Ascending aorta (tissue), 2 donors: ENCODE measurements at regions not wholly inside any gene's neighbourhood (a gene's known extent, or its start where the extent isn't known, plus 50 kb on each side); places are given as distances from the start of the nearest gene placed in this dataset.

Experiments used
- DNase-seq, 2 donors: peaks; one replicate each; pipeline ENCODE4 v3.0.0-alpha.2; 2019; ENCODE audit warnings: low spot score in 2 of 2
- H3K27ac ChIP-seq, 2 donors: fragments of 200-600 bp; sonication (generic); one replicate each; pipeline ENCODE4 v1.5.1; 2016 to 2017; ENCODE audit warnings: mild to moderate bottlenecking in 1 of 2
- H3K27me3 ChIP-seq: fragments of 200-600 bp; sonication (generic); one replicate; pipeline ENCODE4 v1.5.1; 2017
- H3K36me3 ChIP-seq, 2 donors: fragments of 200-600 bp; sonication (generic); one replicate each; pipeline ENCODE4 v1.5.1; 2016
- H3K4me1 ChIP-seq, 2 donors: fragments of 200-600 bp; sonication (generic); one replicate each; pipeline ENCODE4 v1.5.1; 2016 to 2017; ENCODE audit warnings: mild to moderate bottlenecking in 1 of 2
- H3K4me3 ChIP-seq, 2 donors: fragments of 200-600 bp; sonication (generic); one replicate each; pipeline ENCODE4 v1.5.1; 2016 to 2017; ENCODE audit warnings: mild to moderate bottlenecking in 1 of 2
- H3K9me3 ChIP-seq, 2 donors: fragments of 200-600 bp; sonication (generic); one replicate each; pipeline ENCODE4 v1.5.1; 2016
- intact Hi-C: fragments of 100-400 bp; cut with DNase I; formaldehyde crosslinking; loops from one replicate; pipeline ENCODE4 v1.15.1; 2023
- TF ChIP-seq, protein P1 (sequence below), 3 experiments: fragments of 200-600 bp in 2 of 3; fragments of 450-650 bp in 1 of 3; sonication (generic) in 2 of 3; IDR thresholded peaks; one replicate each; pipeline ENCODE4 v1.5.1; 2016 to 2019; ENCODE audit warnings: antibody characterized with exemption in 3 of 3, mild to moderate bottlenecking in 1 of 3, moderate library complexity in 1 of 3

DNA sequence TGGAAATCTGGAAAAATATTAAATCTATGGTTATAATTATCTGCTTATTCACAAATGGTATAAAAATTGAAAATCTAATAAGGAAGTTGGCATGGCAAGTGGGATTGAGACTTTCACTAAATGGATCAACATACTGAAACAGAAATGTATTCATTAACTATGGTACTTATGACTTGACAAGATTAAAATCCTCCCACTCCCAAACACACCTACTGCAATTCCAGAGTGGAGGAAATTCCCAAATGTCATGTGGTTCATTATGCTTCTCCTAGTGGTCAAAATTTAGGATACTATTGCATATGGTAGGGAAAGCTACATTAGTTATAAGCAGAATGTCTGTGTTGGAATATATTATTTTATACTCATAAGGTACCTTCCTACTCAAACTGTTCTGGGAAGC is 265.3 kb upstream of the PRICKLE1 start:
- TF ChIP-seq, protein P1, sequence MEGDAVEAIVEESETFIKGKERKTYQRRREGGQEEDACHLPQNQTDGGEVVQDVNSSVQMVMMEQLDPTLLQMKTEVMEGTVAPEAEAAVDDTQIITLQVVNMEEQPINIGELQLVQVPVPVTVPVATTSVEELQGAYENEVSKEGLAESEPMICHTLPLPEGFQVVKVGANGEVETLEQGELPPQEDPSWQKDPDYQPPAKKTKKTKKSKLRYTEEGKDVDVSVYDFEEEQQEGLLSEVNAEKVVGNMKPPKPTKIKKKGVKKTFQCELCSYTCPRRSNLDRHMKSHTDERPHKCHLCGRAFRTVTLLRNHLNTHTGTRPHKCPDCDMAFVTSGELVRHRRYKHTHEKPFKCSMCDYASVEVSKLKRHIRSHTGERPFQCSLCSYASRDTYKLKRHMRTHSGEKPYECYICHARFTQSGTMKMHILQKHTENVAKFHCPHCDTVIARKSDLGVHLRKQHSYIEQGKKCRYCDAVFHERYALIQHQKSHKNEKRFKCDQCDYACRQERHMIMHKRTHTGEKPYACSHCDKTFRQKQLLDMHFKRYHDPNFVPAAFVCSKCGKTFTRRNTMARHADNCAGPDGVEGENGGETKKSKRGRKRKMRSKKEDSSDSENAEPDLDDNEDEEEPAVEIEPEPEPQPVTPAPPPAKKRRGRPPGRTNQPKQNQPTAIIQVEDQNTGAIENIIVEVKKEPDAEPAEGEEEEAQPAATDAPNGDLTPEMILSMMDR (IDR thresholded peaks at IDR 0.05): no peak
- H3K27me3 ChIP-seq: no peaks in the 10 kb centered on the region
- H3K36me3 ChIP-seq: no peaks in the 10 kb centered on the region
- H3K4me1 ChIP-seq: no peaks in the 10 kb centered on the region
- DNase-seq: no peak
- H3K9me3 ChIP-seq: no peaks in the 10 kb centered on the region
- intact Hi-C loops: no loop called here
- no peak overlapping the region for H3K27ac ChIP-seq
- H3K4me3 ChIP-seq: no peak overlapping the region

DNA sequence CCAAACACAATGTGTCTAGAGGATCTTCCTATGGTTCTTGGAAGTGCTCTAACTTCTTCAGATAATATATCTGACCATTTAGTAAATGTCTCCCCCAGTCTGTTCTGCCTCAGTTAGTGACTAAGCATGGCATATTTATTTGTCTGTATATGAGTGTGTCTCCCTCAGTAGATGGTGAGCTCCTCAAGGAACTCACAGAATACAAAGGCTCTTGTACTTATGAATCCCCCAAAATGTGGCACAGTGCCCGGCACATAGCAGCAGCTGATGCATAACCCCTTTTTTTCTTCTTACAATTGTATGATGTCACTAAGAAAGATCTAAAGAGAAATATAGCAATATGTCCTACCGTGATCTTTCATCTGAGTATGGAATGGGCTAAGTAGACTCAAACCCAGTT is 264.7 kb upstream of the PRICKLE1 start:
- H3K4me1 ChIP-seq: no peaks in the 10 kb centered on the region
- intact Hi-C loops: no loop called here
- H3K27ac ChIP-seq: no peak overlapping the region
- H3K9me3 ChIP-seq: no peaks in the 10 kb centered on the region
- no peaks in the 10 kb centered on the region for H3K27me3 ChIP-seq
- H3K36me3 ChIP-seq: no peaks in the 10 kb centered on the region
- no peak overlapping the region for H3K4me3 ChIP-seq
- no peak for DNase-seq
- TF ChIP-seq, protein P1 (IDR thresholded peaks at IDR 0.05): no peak

DNA sequence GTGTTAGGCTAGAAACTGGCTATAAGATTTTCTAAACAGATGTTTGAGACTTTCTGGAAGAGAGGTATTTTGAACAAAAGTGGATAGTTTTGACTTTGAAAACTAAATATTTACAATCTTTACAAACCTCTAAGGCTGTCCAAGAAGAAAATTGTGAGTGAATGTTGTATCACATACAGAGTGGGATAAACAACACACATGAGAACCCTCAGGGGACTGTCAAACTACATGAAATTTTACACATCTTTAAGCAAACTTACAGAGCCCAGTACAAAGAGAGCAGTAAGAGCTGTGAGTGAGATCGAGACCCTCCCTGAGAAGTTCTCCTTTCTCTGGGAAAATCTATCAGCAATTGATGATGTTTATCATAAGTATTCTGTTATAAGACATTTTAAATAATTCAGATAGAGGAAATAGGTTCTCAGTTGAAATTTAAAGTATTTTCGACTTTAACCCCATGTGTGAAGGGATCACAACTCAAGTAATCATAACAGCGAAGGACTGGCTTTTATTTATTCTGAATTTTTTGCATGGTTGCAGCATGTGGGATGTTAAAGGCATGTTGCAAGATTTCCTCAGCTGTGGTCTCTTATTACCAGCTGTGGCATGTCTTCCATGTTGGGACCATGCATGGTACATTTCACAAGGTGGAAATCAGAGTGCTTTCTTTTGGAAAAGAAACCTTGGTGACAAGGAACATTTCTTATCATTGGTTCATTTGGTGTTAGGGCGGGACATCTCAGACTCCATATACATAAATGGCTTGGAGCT is 264.0 kb upstream of the PRICKLE1 start:
- Histone ChIP-seq H3K4me3 (no peak overlapping the region), H3K36me3 (no peaks in the 10 kb centered on the region), H3K9me3 (no peaks in the 10 kb centered on the region), H3K4me1 (no peaks in the 10 kb centered on the region), H3K27ac (no peak overlapping the region), H3K27me3 (no peaks in the 10 kb centered on the region)
- TF ChIP-seq, protein P1 (IDR thresholded peaks at IDR 0.05): no peak
- intact Hi-C loops: no loop called here
- no peak for DNase-seq

DNA sequence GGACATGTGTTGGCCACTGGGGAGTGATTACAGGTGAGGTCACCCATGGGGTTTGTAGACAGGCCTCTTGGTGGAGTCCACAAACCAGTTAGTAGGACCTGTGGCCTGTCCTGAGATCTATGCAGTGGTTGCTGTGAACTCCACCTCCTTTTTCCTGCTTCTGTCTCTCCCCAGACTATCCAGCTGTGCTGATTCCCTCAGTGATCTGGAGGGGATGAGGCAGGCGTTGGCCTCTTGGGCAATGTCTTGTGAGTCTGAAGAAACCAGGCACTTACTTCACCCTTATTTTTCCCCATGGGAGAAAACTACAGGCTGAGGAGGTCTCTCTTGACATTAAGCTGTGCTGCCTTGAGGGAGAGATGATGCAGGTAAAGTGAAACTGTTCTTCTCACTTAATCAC is 257.2 kb upstream of the PRICKLE1 start:
- TF ChIP-seq, protein P1 (IDR thresholded peaks at IDR 0.05): no peak
- Histone ChIP-seq H3K4me1 (no peaks in the 10 kb centered on the region), H3K27ac (no peak overlapping the region), H3K9me3 (no peaks in the 10 kb centered on the region), H3K36me3 (no peaks in the 10 kb centered on the region), H3K27me3 (no peaks in the 10 kb centered on the region), H3K4me3 (no peak overlapping the region)
- DNase-seq: no peak
- intact Hi-C loops: no loop called here

DNA sequence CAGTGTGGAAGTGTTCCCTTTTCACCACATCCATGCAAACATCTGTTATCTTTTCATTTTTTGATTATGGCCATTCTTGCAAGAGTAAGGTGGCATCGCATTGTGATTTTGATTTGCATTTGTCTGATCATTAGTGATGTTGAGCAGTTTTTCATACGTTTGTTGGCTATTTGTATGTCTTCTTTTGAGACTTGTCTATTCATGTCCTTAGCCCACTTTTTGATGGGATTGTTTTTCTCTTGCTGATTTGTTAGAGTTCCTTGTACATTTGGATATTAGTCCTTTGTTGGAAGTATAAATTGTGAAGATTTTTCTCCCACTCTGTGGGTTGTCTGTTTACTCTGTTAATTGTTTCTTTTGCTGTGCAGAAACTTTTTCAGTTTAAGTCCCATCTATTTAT is 244.5 kb upstream of the PRICKLE1 start:
- no peaks in the 10 kb centered on the region for H3K4me1 ChIP-seq
- H3K9me3 ChIP-seq: no peaks in the 10 kb centered on the region
- no peaks in the 10 kb centered on the region for H3K36me3 ChIP-seq
- H3K4me3 ChIP-seq: no peak overlapping the region
- TF ChIP-seq, protein P1 (IDR thresholded peaks at IDR 0.05): no peak
- H3K27me3 ChIP-seq: no peaks in the 10 kb centered on the region
- no peak for DNase-seq
- no peak overlapping the region for H3K27ac ChIP-seq
- intact Hi-C loops: no loop called here

DNA sequence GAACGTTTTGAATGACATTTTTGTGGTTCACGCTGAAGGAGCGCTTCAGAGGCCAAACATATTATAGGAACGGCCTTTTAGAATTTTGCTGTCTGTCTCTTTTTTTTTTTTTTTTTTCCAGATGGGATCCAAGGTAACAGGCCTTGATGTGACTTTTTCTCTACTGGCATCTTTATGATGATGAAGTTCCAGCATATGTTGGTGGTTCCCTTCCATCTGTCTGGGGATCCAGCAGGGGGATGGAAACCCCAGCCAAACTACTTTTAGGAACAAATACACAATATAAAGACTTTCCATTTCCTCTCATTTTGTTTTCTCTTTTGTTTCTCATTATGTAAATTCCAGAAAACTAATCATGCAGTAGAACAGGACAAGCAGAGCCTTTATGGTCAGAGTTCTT is 239.3 kb upstream of the PRICKLE1 start:
- no peaks in the 10 kb centered on the region for H3K27me3 ChIP-seq
- DNase-seq: no peak
- no peaks in the 10 kb centered on the region for H3K4me1 ChIP-seq
- no peaks in the 10 kb centered on the region for H3K36me3 ChIP-seq
- no peak overlapping the region for H3K27ac ChIP-seq
- intact Hi-C loops: no loop called here
- H3K9me3 ChIP-seq: no peaks in the 10 kb centered on the region
- no peak overlapping the region for H3K4me3 ChIP-seq
- TF ChIP-seq, protein P1 (IDR thresholded peaks at IDR 0.05): no peak
